ENCODE measurements at regions not wholly inside any gene's neighbourhood (a gene's known extent, or its start where the extent isn't known, plus 50 kb on each side); places are given as distances from the start of the nearest gene placed in this dataset.

- TF ChIP-seq POLR2A (IDR thresholded peaks at IDR 0.05) = no peak
- TF ChIP-seq CTCF (IDR thresholded peaks at IDR 0.05) = no peak
Observed at GRCh38 chr1:108077991-108078390, 113.0 kb upstream of the VAV3 start.
